T-helper 1 cell treated with Interleukin-12 subunit alpha and Interleukin-12 subunit beta and Interleukin-4 antibody, amounts not matched to agents 30 μg/mL and 1 μg/mL, for 36 hours (primary cell): ENCODE measurements at regions not wholly inside any gene's neighbourhood (a gene's known extent, or its start where the extent isn't known, plus 50 kb on each side); places are given as distances from the start of the nearest gene placed in this dataset.

Experiments
- H3K27ac Mint-ChIP-seq: one replicate; pipeline ENCODE4 v1.8.0; 2021; ENCODE audit warnings: mild to moderate bottlenecking, mixed read lengths
- H3K27me3 Mint-ChIP-seq: one replicate; pipeline ENCODE4 v1.8.0; 2021; ENCODE audit warnings: low read depth, mixed read lengths
- H3K36me3 Mint-ChIP-seq: one replicate; pipeline ENCODE4 v1.8.0; 2021; ENCODE audit warnings: low read depth, mixed read lengths
- H3K4me1 Mint-ChIP-seq: one replicate; pipeline ENCODE4 v1.8.0; 2021; ENCODE audit warnings: low read depth, mixed read lengths
- H3K4me3 Mint-ChIP-seq: one replicate; pipeline ENCODE4 v1.8.0; 2021; ENCODE audit warnings: mild to moderate bottlenecking, moderate library complexity, mixed read lengths
- H3K9me3 Mint-ChIP-seq: one replicate; pipeline ENCODE4 v1.8.0; 2021; ENCODE audit warnings: mixed read lengths

DNA sequence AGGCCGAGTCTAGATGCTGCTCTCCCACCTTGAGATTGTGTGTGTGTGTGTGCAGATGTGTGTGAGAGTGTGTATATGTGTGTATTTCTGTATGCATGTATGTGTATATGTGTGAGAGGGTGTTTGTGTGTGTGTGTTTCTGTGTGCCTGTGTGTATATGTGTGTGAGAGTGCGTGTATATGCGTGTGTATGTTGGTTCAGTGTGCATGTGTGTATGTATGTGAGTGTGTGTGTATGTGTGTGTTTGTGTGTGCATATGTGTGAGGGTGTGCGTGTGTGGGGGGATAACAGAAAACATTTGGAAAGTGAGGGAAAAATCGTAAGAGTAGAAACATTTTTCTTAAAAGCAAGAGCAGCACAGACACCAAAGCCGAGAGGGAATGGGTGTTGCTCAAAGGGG, 309.1 kb downstream of the NDUFA10 start:
- Mint-ChIP-seq H3K4me1 (no peaks in the 10 kb centered on the region), H3K27ac (no peak overlapping the region), H3K4me3 (no peak overlapping the region), H3K9me3 (peaks cover 24% of the 10 kb centered on the region), H3K27me3 (peaks cover 5% of the 10 kb centered on the region), H3K36me3 (no peaks in the 10 kb centered on the region)

DNA sequence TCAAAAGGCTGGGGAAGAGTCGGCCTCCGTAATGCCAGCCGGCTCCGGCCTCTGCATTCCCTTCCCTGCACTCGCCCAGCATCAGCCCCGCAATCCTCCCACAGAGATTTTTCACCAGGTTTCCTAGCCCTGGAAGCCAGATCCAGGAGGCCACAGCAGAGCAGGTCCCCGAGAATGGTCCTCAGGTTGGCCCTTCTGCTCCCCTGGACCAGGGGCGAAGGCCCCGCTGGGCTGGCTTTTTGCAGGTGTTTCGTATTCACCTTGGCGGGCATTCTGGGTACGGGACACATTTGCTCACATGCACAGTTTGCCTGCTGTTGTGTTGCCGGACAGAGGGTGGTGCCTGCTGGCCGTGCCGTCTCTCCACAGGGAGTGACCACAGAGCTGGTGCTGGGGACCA, 309.5 kb downstream of the NDUFA10 start:
- peaks cover 7% of the 10 kb centered on the region for H3K27me3 Mint-ChIP-seq
- no peaks in the 10 kb centered on the region for H3K36me3 Mint-ChIP-seq
- H3K4me3 Mint-ChIP-seq: no peak overlapping the region
- H3K4me1 Mint-ChIP-seq: no peaks in the 10 kb centered on the region
- H3K9me3 Mint-ChIP-seq: peaks cover 24% of the 10 kb centered on the region
- no peak overlapping the region for H3K27ac Mint-ChIP-seq

- H3K36me3 Mint-ChIP-seq: no peaks in the 10 kb centered on the region
- H3K27me3 Mint-ChIP-seq: peaks cover 7% of the 10 kb centered on the region
Observed at GRCh38 chr2:239715202-239715601, 309.9 kb downstream of the NDUFA10 start.

GRCh38 chr2:239714116-239714515, 311.0 kb downstream of the NDUFA10 start:
- Mint-ChIP-seq H3K36me3 (no peaks in the 10 kb centered on the region), H3K4me1 (no peaks in the 10 kb centered on the region), H3K27ac (no peak overlapping the region), H3K27me3 (peaks cover 7% of the 10 kb centered on the region), H3K4me3 (no peak overlapping the region), H3K9me3 (peaks cover 24% of the 10 kb centered on the region)

More at GRCh38 chr2:239715202-239715601, 309.9 kb downstream of the NDUFA10 start:
- Mint-ChIP-seq H3K9me3 (peaks cover 24% of the 10 kb centered on the region), H3K4me3 (no peak overlapping the region), H3K4me1 (no peaks in the 10 kb centered on the region), H3K27ac (no peak overlapping the region)

DNA sequence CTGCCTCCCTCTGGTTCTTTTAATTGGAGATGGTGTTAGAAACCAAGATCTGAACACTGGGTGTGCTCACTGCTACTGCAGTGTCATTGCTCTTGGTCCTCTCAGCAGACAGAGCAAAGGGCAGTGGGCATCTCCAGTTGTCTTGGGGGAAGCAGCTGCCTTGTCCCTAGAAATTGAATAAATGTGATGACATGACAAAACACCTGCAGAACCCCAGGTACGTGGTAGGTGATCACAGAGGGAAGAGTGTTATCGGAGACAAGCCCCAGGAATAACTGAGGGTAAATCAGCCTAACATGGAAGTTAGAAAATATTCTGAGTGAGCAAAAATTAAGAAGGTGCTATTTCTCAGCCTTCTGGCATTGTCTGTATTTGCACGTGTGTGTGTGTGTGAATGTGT, 311.9 kb upstream of the HDAC4 start:
- H3K36me3 Mint-ChIP-seq: no peaks in the 10 kb centered on the region
- H3K4me3 Mint-ChIP-seq: no peak overlapping the region

DNA sequence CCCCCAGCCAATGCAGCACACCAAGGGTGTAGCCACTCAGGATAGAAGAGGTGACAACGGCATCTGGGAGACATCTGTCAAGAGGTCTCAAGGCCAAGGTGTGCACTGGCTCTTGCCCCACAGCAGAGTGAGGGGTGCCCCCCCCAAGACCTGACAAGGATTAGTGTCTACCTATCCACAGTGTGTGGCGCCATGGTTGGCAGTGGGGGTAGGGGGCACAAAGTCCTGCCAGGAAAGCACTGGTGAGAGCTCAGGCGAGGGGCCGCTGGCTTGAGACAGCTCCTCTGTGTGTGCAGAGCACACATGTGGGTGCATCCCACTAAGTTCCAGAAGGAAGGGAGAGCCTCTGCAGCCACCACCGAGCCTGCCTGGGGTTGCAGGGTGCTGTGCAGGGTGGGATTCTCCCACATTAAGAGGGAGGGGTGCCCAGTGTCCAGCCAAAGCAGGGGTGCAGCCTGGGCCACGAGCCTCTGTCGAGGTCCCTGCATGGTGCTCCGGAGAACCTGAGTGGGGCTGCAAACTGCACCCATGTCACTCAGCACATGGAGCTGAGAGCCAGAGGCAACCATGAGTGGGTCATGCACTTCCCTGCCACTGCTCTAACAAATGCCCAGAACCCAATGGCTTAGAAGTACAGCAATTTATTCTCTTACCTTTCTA, 311.2 kb upstream of the HDAC4 start:
- no peak overlapping the region for H3K27ac Mint-ChIP-seq
- H3K4me3 Mint-ChIP-seq: no peak overlapping the region
- peaks cover 24% of the 10 kb centered on the region for H3K9me3 Mint-ChIP-seq
- H3K36me3 Mint-ChIP-seq: no peaks in the 10 kb centered on the region
- H3K4me1 Mint-ChIP-seq: no peaks in the 10 kb centered on the region
- peaks cover 7% of the 10 kb centered on the region for H3K27me3 Mint-ChIP-seq

More for the DNA sequence above, 311.9 kb upstream of the HDAC4 start:
- Mint-ChIP-seq H3K4me1 (no peaks in the 10 kb centered on the region), H3K9me3 (peaks cover 24% of the 10 kb centered on the region), H3K27ac (no peak overlapping the region), H3K27me3 (peaks cover 7% of the 10 kb centered on the region)

GRCh38 chr2:239710953-239711861, 310.4 kb upstream of the HDAC4 start:
- H3K4me3 Mint-ChIP-seq: no peak overlapping the region
- peaks cover 7% of the 10 kb centered on the region for H3K27me3 Mint-ChIP-seq
- H3K9me3 Mint-ChIP-seq: peaks cover 24% of the 10 kb centered on the region
- H3K27ac Mint-ChIP-seq: no peak overlapping the region
- no peaks in the 10 kb centered on the region for H3K36me3 Mint-ChIP-seq
- no peaks in the 10 kb centered on the region for H3K4me1 Mint-ChIP-seq

- peaks cover 13% of the 10 kb centered on the region for H3K27me3 Mint-ChIP-seq
- H3K36me3 Mint-ChIP-seq: no peaks in the 10 kb centered on the region
- no peaks in the 10 kb centered on the region for H3K4me1 Mint-ChIP-seq
- peaks cover under 1% of the 10 kb centered on the region for H3K9me3 Mint-ChIP-seq
- H3K4me3 Mint-ChIP-seq: no peak overlapping the region
- H3K27ac Mint-ChIP-seq: no peak overlapping the region
Observed at GRCh38 chr2:239706367-239706766, 305.5 kb upstream of the HDAC4 start.

- Mint-ChIP-seq H3K36me3 (no peaks in the 10 kb centered on the region), H3K4me1 (no peaks in the 10 kb centered on the region)
Observed at GRCh38 chr2:239704737-239705136, 303.9 kb upstream of the HDAC4 start.

DNA sequence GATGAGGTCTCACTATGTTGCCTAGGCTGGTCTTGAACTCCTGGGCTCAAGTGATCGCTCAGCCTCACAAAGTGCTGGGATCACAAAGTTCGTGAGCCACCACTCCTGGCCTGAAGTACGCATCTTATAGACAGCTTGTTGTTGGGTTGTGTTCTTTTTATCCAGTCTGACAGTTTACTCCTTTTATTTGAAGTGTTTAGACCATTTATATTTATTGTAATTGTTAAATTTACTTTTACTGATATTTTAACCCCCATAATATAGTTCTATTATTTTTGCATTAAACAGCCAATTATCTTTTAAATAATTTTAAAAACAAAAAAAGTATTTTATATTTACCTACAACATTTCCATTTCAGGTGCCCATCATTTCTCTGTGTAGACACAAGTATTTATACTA, 303.0 kb upstream of the HDAC4 start:
- Mint-ChIP-seq H3K27ac (no peak overlapping the region), H3K4me1 (no peaks in the 10 kb centered on the region), H3K9me3 (no peaks in the 10 kb centered on the region), H3K4me3 (no peak overlapping the region), H3K27me3 (peaks cover 7% of the 10 kb centered on the region), H3K36me3 (no peaks in the 10 kb centered on the region)

More at GRCh38 chr2:239704737-239705136, 303.9 kb upstream of the HDAC4 start:
- H3K4me3 Mint-ChIP-seq: no peak overlapping the region
- no peaks in the 10 kb centered on the region for H3K9me3 Mint-ChIP-seq
- peaks cover 7% of the 10 kb centered on the region for H3K27me3 Mint-ChIP-seq
- H3K27ac Mint-ChIP-seq: no peak overlapping the region

GRCh38 chr2:239700686-239701345, 300.0 kb upstream of the HDAC4 start:
- H3K4me1 Mint-ChIP-seq: no peaks in the 10 kb centered on the region
- no peak overlapping the region for H3K27ac Mint-ChIP-seq
- H3K36me3 Mint-ChIP-seq: no peaks in the 10 kb centered on the region
- peaks cover 7% of the 10 kb centered on the region for H3K27me3 Mint-ChIP-seq
- H3K9me3 Mint-ChIP-seq: no peaks in the 10 kb centered on the region
- no peak overlapping the region for H3K4me3 Mint-ChIP-seq

DNA sequence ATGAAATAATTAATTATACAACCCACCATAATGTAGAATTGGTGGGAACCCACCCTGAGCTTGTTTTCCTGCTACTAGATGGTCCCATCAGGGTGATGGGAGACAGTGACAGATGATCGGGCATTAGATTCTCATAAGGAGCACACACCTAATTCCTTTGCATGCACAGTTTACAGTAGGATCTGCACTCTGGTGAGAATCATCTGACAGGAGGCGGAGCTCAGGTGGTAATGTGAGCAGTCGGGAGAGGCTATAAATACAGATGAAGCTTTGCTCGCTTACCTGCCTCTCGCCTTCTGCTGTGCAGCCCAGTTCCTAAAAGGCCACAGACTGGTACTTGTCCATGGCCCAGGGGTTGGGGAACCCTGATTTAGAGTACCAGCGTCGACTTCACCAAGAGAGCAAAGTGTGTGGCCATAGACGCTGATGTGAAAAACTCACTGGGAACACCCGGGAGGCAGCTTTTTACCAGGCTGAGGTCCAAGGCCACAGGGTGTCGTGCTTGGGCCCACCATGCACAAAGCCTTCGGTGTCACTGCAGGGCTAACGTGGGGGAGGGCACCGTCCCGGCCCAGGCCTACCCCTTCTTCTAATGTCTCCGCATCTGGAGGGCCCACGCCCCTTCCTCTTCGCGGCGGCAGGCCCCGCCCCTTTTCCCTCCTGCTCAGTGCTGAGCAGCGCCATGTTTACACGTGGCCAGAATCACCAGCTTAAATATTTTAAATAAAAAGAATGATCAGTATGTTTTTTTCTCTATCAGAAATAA, 296.8 kb upstream of the HDAC4 start:
- peaks cover 4% of the 10 kb centered on the region for H3K27me3 Mint-ChIP-seq
- H3K4me1 Mint-ChIP-seq: no peaks in the 10 kb centered on the region
- H3K36me3 Mint-ChIP-seq: no peaks in the 10 kb centered on the region
- no peaks in the 10 kb centered on the region for H3K9me3 Mint-ChIP-seq
- no peak overlapping the region for H3K4me3 Mint-ChIP-seq
- no peak overlapping the region for H3K27ac Mint-ChIP-seq

- no peaks in the 10 kb centered on the region for H3K4me1 Mint-ChIP-seq
- no peak overlapping the region for H3K4me3 Mint-ChIP-seq
- no peak overlapping the region for H3K27ac Mint-ChIP-seq
- no peaks in the 10 kb centered on the region for H3K9me3 Mint-ChIP-seq
- H3K36me3 Mint-ChIP-seq: no peaks in the 10 kb centered on the region
- H3K27me3 Mint-ChIP-seq: no peaks in the 10 kb centered on the region
Observed at GRCh38 chr2:239696559-239697207, 295.9 kb upstream of the HDAC4 start.
